ENCODE measurements at regions not wholly inside any gene's neighbourhood (a gene's known extent, or its start where the extent isn't known, plus 50 kb on each side); places are given as distances from the start of the nearest gene placed in this dataset.

DNA sequence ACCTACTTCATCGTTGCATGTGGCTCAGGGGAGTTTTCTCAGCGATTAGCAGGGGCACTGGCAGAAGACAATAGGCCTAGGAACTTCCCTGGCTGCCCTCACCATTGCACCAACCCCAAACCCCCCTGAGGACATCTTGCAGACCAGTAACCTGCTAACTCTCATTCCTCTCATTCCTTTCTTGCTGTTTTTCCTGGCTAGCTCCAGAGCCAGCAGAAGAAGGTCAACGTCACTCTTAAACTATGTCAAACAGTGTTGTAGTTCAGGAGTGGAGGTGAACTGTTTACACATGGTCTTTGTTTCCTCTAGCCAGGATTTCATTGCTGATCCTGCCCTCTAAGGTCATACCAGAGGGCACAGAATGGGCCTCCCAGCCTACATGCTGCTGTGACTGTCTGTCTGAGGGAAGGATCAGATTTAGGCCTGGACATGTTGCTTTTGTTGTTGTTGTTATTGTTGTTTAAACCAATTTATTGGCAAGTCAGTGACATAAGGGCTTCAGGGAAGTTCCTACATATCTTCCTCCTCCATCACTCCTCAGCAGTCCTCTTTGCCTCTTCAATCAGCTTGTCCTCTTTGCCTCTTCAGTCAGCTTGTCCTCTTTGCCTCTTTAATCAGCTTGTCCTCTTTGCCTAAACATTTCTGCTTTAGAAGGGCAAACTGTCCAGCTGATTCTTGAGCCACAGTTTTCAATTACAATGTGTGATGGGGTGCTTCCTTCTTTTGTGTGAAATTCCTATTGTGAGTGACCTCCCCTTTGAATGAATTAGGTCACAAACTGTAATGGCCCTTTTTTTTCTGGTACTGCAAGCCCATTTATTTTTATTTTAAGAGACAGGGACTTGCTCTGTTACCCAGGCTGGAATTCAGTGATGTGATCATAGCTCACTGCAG, 471.9 kb upstream of the TNP1 start (continued):
- TF ChIP-seq PAXIP1 (CRISPR knock-in tag; conservative IDR thresholded peaks at IDR 0.05), result peak; percentile 99
- TF ChIP-seq ZNF331 (CRISPR knock-in tag; IDR thresholded peaks at IDR 0.05), result peak; percentile 96
- TF ChIP-seq ZNF160 (CRISPR knock-in tag; IDR thresholded peaks at IDR 0.05), result no peak
- TF ChIP-seq, protein P1, sequence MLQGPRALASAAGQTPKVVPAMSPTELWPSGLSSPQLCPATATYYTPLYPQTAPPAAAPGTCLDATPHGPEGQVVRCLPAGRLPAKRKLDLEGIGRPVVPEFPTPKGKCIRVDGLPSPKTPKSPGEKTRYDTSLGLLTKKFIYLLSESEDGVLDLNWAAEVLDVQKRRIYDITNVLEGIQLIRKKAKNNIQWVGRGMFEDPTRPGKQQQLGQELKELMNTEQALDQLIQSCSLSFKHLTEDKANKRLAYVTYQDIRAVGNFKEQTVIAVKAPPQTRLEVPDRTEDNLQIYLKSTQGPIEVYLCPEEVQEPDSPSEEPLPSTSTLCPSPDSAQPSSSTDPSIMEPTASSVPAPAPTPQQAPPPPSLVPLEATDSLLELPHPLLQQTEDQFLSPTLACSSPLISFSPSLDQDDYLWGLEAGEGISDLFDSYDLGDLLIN (CRISPR knock-in tag; IDR thresholded peaks at IDR 0.05; ENCODE audit: borderline replicate concordance), result no peak
- TF ChIP-seq ZNF142 (CRISPR knock-in tag; IDR thresholded peaks at IDR 0.05), result no peak
- TF ChIP-seq SYNCRIP (IDR thresholded peaks at IDR 0.05; ENCODE audit: insufficient read depth, low read depth, low read length), result no peak
- 0 out of 2 replicates have a peak, but pooled peaks have one; percentile 59 for TF ChIP-seq ZNF605 (CRISPR knock-in tag; IDR thresholded peaks at IDR 0.05)
- TF ChIP-seq HHEX (CRISPR knock-in tag; IDR thresholded peaks at IDR 0.05), result peak; percentile 54; the same call in 1 of the 2 replicates
- 0 out of 2 replicates have a peak, but pooled peaks have one; percentile 54 for TF ChIP-seq ZNF557 (CRISPR knock-in tag; IDR thresholded peaks at IDR 0.05)
- TF ChIP-seq ZNF124 (CRISPR knock-in tag; IDR thresholded peaks at IDR 0.05), result peak; percentile 89
- 0 out of 2 replicates have a peak, but pooled peaks have one; percentile 38 for TF ChIP-seq SP4 (CRISPR knock-in tag; IDR thresholded peaks at IDR 0.05)
- no peak for TF ChIP-seq MED8 (CRISPR knock-in tag; IDR thresholded peaks at IDR 0.05; ENCODE audit: insufficient replicate concordance)
